A549 (cell line): ENCODE measurements at regions not wholly inside any gene's neighbourhood (a gene's known extent, or its start where the extent isn't known, plus 50 kb on each side); places are given as distances from the start of the nearest gene placed in this dataset.

Source experiments
- ATAC-seq, 2 experiments: fragments of 200-7000 bp in 1 of 2; fragments of >200 bp in 1 of 2; cut with Nextera tagmentation in 1 of 2; cut with Tn5 transposase in 1 of 2; 3 replicates each; pipeline versions ENCODE4 v1.8.0 to v1.9.1; 2018 to 2020; ENCODE audit warnings: mild to moderate bottlenecking in 1 of 2, moderate library complexity in 1 of 2
- CTCF ChIA-PET: fragments of 300-600 bp; sonication (Branson Sonifier 250); formaldehyde crosslinking; extraction: SDS; loops from one replicate; lab custom pipeline; 2021; ENCODE audit warnings: antibody characterized with exemption, inconsistent platforms; lab: Yijun Ruan, JAX
- POLR2A ChIA-PET: fragments of 350-600 bp; formaldehyde crosslinking; extraction: SDS; loops from one replicate; lab custom pipeline; 2021; ENCODE audit warnings: antibody characterized with exemption, inconsistent platforms; lab: Yijun Ruan, JAX
- DNase-seq, 2 experiments: peaks; one replicate each; pipeline versions ENCODE4 v3.0.0 to v3.0.0-alpha.2; 2011 to 2016; ENCODE audit warnings: low read depth in 1 of 2, low spot score in 1 of 2
- FAIRE-seq: peaks from 2 replicates; lab custom pipeline; 2011; peaks lifted over from hg19 to GRCh38; lab: Jason Lieb, UNC
- H3K27ac ChIP-seq, 2 experiments: fragments of >200 bp; sonication (Bioruptor Twin); formaldehyde crosslinking; 3 replicates each; pipeline ENCODE4 v1.5.1; 2016 to 2017
- H3K4me1 ChIP-seq: fragments of >200 bp; sonication (Bioruptor Twin); formaldehyde crosslinking; 3 replicates; pipeline ENCODE4 v1.6.1; 2016
- H3K4me2 ChIP-seq: fragments of >200 bp; sonication (Bioruptor Twin); formaldehyde crosslinking; 3 replicates; pipeline ENCODE4 v1.6.1; 2016
- H3K4me3 ChIP-seq: fragments of >200 bp; sonication (Bioruptor Twin); formaldehyde crosslinking; 3 replicates; pipeline ENCODE4 v1.5.1; 2016
- H3K9me3 ChIP-seq: fragments of >200 bp; sonication (Bioruptor Twin); formaldehyde crosslinking; 3 replicates; pipeline ENCODE4 v1.6.1; 2016
- BHLHE40 ChIP-seq: IDR thresholded peaks from 2 replicates; pipeline ENCODE4 v1.6.1; 2012; ENCODE audit warnings: low read depth, low read length, inconsistent platforms
- CBX2 ChIP-seq: fragments of 200-600 bp; sonication (generic); IDR thresholded peaks from 2 replicates; pipeline ENCODE4 v1.6.1; 2016; ENCODE audit warnings: low read depth, mild to moderate bottlenecking, borderline replicate concordance
- EHMT2 ChIP-seq: fragments of 200-600 bp; sonication (generic); IDR thresholded peaks from 2 replicates; pipeline ENCODE4 v1.6.1; 2016; ENCODE audit warnings: antibody characterized with exemption, low read depth, mild to moderate bottlenecking, moderate library complexity
- FOSB ChIP-seq: fragments of 250-450 bp; sonication (Bioruptor Pico); IDR thresholded peaks from 2 replicates; pipeline ENCODE4 v1.5.0; 2020; ENCODE audit warnings: mild to moderate bottlenecking, moderate library complexity
- FOSL2 ChIP-seq, 2 experiments: fragments of 450-650 bp in 1 of 2; fragments of >200 bp in 1 of 2; sonication (Bioruptor Twin) in 1 of 2; formaldehyde crosslinking; IDR thresholded peaks; 2 replicates each; pipeline versions ENCODE4 v1.5.0 to v1.6.1; 2016 to 2020; ENCODE audit warnings: mild to moderate bottlenecking in 1 of 2, moderate library complexity in 1 of 2
- FOXS1 ChIP-seq: fragments of 250-450 bp; sonication (Bioruptor Pico); IDR thresholded peaks from 2 replicates; pipeline ENCODE4 v1.5.0; 2020; ENCODE audit warnings: mild to moderate bottlenecking, moderate library complexity
- HOXA7 ChIP-seq: fragments of 250-450 bp; sonication (Bioruptor Pico); IDR thresholded peaks from 2 replicates; pipeline ENCODE4 v1.5.0; 2020; ENCODE audit warnings: mild to moderate bottlenecking, moderate library complexity
- HOXB13 ChIP-seq: fragments of 250-450 bp; sonication (Bioruptor Pico); IDR thresholded peaks from 2 replicates; pipeline ENCODE4 v1.5.0; 2020; ENCODE audit warnings: low read depth, mild to moderate bottlenecking, moderate library complexity
- JUNB ChIP-seq: fragments of >200 bp; sonication (Bioruptor Twin); formaldehyde crosslinking; IDR thresholded peaks from 2 replicates; pipeline ENCODE4 v1.6.1; 2016
- KDM5A ChIP-seq: fragments of 200-600 bp; sonication (generic); IDR thresholded peaks from 2 replicates; pipeline ENCODE4 v1.6.1; 2016; ENCODE audit warnings: antibody characterized with exemption, mild to moderate bottlenecking
- MAZ ChIP-seq: fragments of 150-350 bp; IDR thresholded peaks from 2 replicates; pipeline ENCODE4 v1.6.1; 2014; ENCODE audit warnings: antibody characterized with exemption, low read depth, low read length, borderline replicate concordance
- MYC ChIP-seq: IDR thresholded peaks from 2 replicates; pipeline ENCODE4 v1.6.1; 2012; ENCODE audit warnings: mild to moderate bottlenecking, inconsistent platforms, low read length, improper control_type of control experiment, borderline replicate concordance
- NFE2L2 ChIP-seq: fragments of 150-350 bp; conservative IDR thresholded peaks from 2 replicates; pipeline ENCODE4 v1.6.1; 2014; ENCODE audit warnings: low read length
- NPAS2 ChIP-seq: fragments of 250-450 bp; sonication (Bioruptor Pico); IDR thresholded peaks from 2 replicates; pipeline ENCODE4 v1.8.0; 2022; ENCODE audit warnings: mild to moderate bottlenecking, moderate library complexity, borderline replicate concordance
- POLR2A ChIP-seq: IDR thresholded peaks from 2 replicates; pipeline ENCODE4 v1.6.1; 2012; ENCODE audit warnings: mild to moderate bottlenecking, low read length
- POLR2AphosphoS2 ChIP-seq: conservative IDR thresholded peaks from 2 replicates; pipeline ENCODE4 v1.6.1; 2012; ENCODE audit warnings: low read length, improper control_type of control experiment, inconsistent platforms
- RAD21 ChIP-seq, 2 experiments: fragments of >200 bp in 1 of 2; sonication (Bioruptor Twin) in 1 of 2; formaldehyde crosslinking in 1 of 2; IDR thresholded peaks in 1 of 2; conservative IDR thresholded peaks in 1 of 2; 2 replicates in 1 of 2; 3 replicates in 1 of 2; pipeline ENCODE4 v1.6.1; 2012 to 2018; ENCODE audit warnings: inconsistent platforms in 1 of 2
- REST ChIP-seq: fragments of 200-600 bp; sonication (generic); IDR thresholded peaks from 2 replicates; pipeline ENCODE4 v1.6.1; 2016; ENCODE audit warnings: antibody characterized with exemption, mild to moderate bottlenecking, moderate library complexity
- RFX5 ChIP-seq: fragments of 450-650 bp; IDR thresholded peaks from 2 replicates; pipeline ENCODE4 v1.7.1; 2014; ENCODE audit warnings: antibody characterized with exemption, mild to moderate bottlenecking, moderate library complexity
- RNF2 ChIP-seq: fragments of 200-600 bp; sonication (generic); IDR thresholded peaks from 2 replicates; pipeline ENCODE4 v1.6.1; 2016; ENCODE audit warnings: low read depth, mild to moderate bottlenecking, antibody characterized with exemption, moderate library complexity, borderline replicate concordance
- USF2 ChIP-seq: fragments of 450-650 bp; IDR thresholded peaks from 2 replicates; pipeline ENCODE4 v1.6.1; 2014; ENCODE audit warnings: antibody characterized with exemption
- ZNF302 ChIP-seq: fragments of 250-450 bp; sonication (Bioruptor Pico); IDR thresholded peaks from 2 replicates; pipeline ENCODE4 v1.9.0; 2021; ENCODE audit warnings: inconsistent platforms, mild to moderate bottlenecking, moderate library complexity
- WGBS: methylation state at CpG from one replicate; pipeline ENCODE4 v1.1.6; 2017; ENCODE audit errors: missing lambda C conversion rate; 5-methylcytosine and 5-hydroxymethylcytosine counted together
- TF ChIP-seq, protein P1 (sequence below): fragments of >200 bp; sonication (Bioruptor Twin); formaldehyde crosslinking; IDR thresholded peaks from 3 replicates; pipeline ENCODE4 v1.5.1; 2016
- TF ChIP-seq, protein P2 (sequence below): fragments of >200 bp; sonication (Bioruptor Twin); formaldehyde crosslinking; IDR thresholded peaks from 2 replicates; pipeline ENCODE4 v1.6.1; 2016
- TF ChIP-seq, protein P3 (sequence below): fragments of >200 bp; sonication (Bioruptor Twin); formaldehyde crosslinking; IDR thresholded peaks from 3 replicates; pipeline ENCODE4 v1.6.1; 2016
- TF ChIP-seq, protein P4 (sequence below): fragments of 250-450 bp; sonication (Bioruptor Pico); IDR thresholded peaks from 2 replicates; pipeline ENCODE4 v1.5.0; 2021; ENCODE audit warnings: mild to moderate bottlenecking, moderate library complexity, borderline replicate concordance

GRCh38 chr9:19725970-19726369 lies 62.9 kb downstream of the SLC24A2 start:
- H3K4me2 ChIP-seq: no peak overlapping the region
- ChIA-PET POLR2A (no interaction called here), CTCF (no interaction called here)
- ATAC-seq (no peak), FAIRE-seq (no peak), DNase-seq (no peak)
- H3K9me3 ChIP-seq: no peaks in the 10 kb centered on the region
- TF ChIP-seq, protein P1, sequence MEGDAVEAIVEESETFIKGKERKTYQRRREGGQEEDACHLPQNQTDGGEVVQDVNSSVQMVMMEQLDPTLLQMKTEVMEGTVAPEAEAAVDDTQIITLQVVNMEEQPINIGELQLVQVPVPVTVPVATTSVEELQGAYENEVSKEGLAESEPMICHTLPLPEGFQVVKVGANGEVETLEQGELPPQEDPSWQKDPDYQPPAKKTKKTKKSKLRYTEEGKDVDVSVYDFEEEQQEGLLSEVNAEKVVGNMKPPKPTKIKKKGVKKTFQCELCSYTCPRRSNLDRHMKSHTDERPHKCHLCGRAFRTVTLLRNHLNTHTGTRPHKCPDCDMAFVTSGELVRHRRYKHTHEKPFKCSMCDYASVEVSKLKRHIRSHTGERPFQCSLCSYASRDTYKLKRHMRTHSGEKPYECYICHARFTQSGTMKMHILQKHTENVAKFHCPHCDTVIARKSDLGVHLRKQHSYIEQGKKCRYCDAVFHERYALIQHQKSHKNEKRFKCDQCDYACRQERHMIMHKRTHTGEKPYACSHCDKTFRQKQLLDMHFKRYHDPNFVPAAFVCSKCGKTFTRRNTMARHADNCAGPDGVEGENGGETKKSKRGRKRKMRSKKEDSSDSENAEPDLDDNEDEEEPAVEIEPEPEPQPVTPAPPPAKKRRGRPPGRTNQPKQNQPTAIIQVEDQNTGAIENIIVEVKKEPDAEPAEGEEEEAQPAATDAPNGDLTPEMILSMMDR: no peak
- TF ChIP-seq, protein P2, sequence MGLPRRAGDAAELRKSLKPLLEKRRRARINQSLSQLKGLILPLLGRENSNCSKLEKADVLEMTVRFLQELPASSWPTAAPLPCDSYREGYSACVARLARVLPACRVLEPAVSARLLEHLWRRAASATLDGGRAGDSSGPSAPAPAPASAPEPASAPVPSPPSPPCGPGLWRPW: no peak
- TF ChIP-seq RNF2: no peak
- TF ChIP-seq POLR2AphosphoS2: no peak
- no peak for TF ChIP-seq USF2
- TF ChIP-seq FOSB (CRISPR knock-in tag): no peak
- no peak for TF ChIP-seq KDM5A
- no peak for TF ChIP-seq RFX5
- TF ChIP-seq MAZ: no peak
- TF ChIP-seq NPAS2 (CRISPR knock-in tag): no peak
- TF ChIP-seq EHMT2: no peak
- TF ChIP-seq ZNF302: no peak
- no peak for TF ChIP-seq FOXS1
- TF ChIP-seq POLR2A: no peak
- TF ChIP-seq MYC: no peak
- no peak for TF ChIP-seq JUNB
- no peak overlapping the region for H3K4me3 ChIP-seq
- WGBS: 39% methylated on average over 5 of the region's 5 CpGs
- H3K4me1 ChIP-seq: no peaks in the 10 kb centered on the region
- no peak overlapping the region for H3K27ac ChIP-seq

GRCh38 chr9:19720377-19720776 lies 68.5 kb downstream of the SLC24A2 start:
- no peaks in the 10 kb centered on the region for H3K4me1 ChIP-seq
- POLR2A ChIA-PET: no interaction called here
- ATAC-seq (no peak), DNase-seq (peak in 1 of 2 experiments; percentile 6), FAIRE-seq (no peak)
- CTCF ChIA-PET: no interaction called here
- TF ChIP-seq REST (peak; percentile 89), HOXB13 (CRISPR knock-in tag) (no peak), HOXA7 (no peak), EHMT2 (no peak), KDM5A (no peak), POLR2A (no peak)
- no peak overlapping the region for H3K4me3 ChIP-seq
- H3K27ac ChIP-seq: no peak overlapping the region
- no peak overlapping the region for H3K4me2 ChIP-seq
- 0% methylated on average over 3 of the region's 3 CpGs for whole genome bisulfite sequencing
- no peaks in the 10 kb centered on the region for H3K9me3 ChIP-seq

DNA sequence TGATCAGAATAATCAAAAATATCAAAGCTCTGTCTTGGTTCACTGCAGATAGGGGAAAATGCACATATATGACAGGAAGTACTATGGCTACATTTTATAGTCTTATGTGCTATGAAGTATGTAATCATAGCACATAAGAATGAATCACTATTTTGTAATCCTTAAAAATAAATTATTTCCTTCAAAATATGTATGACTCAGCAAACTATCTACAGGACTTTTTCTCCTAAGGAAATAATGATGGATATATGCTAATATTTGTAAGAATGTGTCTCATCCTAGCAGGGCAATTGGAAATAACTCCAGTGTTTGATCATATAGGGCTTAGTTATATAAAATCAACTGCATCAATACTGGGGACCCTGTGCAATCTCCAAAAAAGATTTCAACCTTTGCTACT lies 85.1 kb downstream of the SLC24A2 start:
- ATAC-seq (no peak), DNase-seq (no peak), FAIRE-seq (no peak)
- POLR2A ChIA-PET: no interaction called here
- H3K4me3 ChIP-seq: no peak overlapping the region
- H3K4me2 ChIP-seq: no peak overlapping the region
- no peaks in the 10 kb centered on the region for H3K9me3 ChIP-seq
- no peaks in the 10 kb centered on the region for H3K4me1 ChIP-seq
- CTCF ChIA-PET: no interaction called here
- H3K27ac ChIP-seq: no peak overlapping the region
- TF ChIP-seq, protein P2: no peak
- TF ChIP-seq NFE2L2 (no peak), RAD21 (conservative IDR thresholded peaks at IDR 0.05 in 1 of 2, IDR thresholded peaks at IDR 0.05 in 1 of 2) (no peak), CBX2 (no peak), FOSL2 (IDR thresholded peaks at IDR 0.05) (no peak), FOSL2 (CRISPR knock-in tag; IDR thresholded peaks at IDR 0.05) (0 out of 2 replicates have a peak, but pooled peaks have one; percentile 6), BHLHE40 (no peak)
- TF ChIP-seq, protein P3, sequence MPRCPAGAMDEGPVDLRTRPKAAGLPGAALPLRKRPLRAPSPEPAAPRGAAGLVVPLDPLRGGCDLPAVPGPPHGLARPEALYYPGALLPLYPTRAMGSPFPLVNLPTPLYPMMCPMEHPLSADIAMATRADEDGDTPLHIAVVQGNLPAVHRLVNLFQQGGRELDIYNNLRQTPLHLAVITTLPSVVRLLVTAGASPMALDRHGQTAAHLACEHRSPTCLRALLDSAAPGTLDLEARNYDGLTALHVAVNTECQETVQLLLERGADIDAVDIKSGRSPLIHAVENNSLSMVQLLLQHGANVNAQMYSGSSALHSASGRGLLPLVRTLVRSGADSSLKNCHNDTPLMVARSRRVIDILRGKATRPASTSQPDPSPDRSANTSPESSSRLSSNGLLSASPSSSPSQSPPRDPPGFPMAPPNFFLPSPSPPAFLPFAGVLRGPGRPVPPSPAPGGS: no peak
- TF ChIP-seq, protein P4, sequence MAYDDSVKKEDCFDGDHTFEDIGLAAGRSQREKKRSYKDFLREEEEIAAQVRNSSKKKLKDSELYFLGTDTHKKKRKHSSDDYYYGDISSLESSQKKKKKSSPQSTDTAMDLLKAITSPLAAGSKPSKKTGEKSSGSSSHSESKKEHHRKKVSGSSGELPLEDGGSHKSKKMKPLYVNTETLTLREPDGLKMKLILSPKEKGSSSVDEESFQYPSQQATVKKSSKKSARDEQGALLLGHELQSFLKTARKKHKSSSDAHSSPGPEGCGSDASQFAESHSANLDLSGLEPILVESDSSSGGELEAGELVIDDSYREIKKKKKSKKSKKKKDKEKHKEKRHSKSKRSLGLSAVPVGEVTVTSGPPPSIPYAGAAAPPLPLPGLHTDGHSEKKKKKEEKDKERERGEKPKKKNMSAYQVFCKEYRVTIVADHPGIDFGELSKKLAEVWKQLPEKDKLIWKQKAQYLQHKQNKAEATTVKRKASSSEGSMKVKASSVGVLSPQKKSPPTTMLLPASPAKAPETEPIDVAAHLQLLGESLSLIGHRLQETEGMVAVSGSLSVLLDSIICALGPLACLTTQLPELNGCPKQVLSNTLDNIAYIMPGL: no peak
